SKM-1 (cell line): ENCODE measurements at regions not wholly inside any gene's neighbourhood (a gene's known extent, or its start where the extent isn't known, plus 50 kb on each side); places are given as distances from the start of the nearest gene placed in this dataset.
A peak's percentile ranks its signal among the peaks of the same experiment; 100 is the strongest.

ENCODE experiments used
- DNase-seq: peaks from one replicate; lab custom pipeline; 2025; ENCODE audit not compliant: unreplicated experiment; lab: John Stamatoyannopoulos, UW

GRCh38 chr2:118525346-118525745 is 322.1 kb downstream of the EN1 start:
- DNase-seq, result no peak

- no peak for DNase-seq
Measured at GRCh38 chr2:118524911-118525310, 322.5 kb downstream of the EN1 start.

- DNase-seq, result no peak
Measured at GRCh38 chr2:118523761-118524160, 323.7 kb downstream of the EN1 start.

GRCh38 chr2:118521960-118522359 is 325.5 kb downstream of the EN1 start:
- no peak for DNase-seq

GRCh38 chr2:118521272-118521671 is 326.2 kb downstream of the EN1 start:
- DNase-seq, result no peak

GRCh38 chr2:118520246-118520645 is 327.2 kb downstream of the EN1 start:
- no peak for DNase-seq

- no peak for DNase-seq
Measured at GRCh38 chr2:118519511-118519910, 327.9 kb downstream of the EN1 start.

- no peak for DNase-seq
Measured at GRCh38 chr2:118510807-118511206, 336.6 kb downstream of the EN1 start.

- DNase-seq, result no peak
Measured at GRCh38 chr2:118509319-118510004, 338.0 kb downstream of the EN1 start.

GRCh38 chr2:118508282-118508681 is 339.2 kb downstream of the EN1 start:
- no peak for DNase-seq

GRCh38 chr2:118505436-118505835 is 342.0 kb downstream of the EN1 start:
- DNase-seq, result no peak

- DNase-seq, result no peak
Measured at GRCh38 chr2:118502106-118502505, 345.3 kb downstream of the EN1 start.

GRCh38 chr2:118498943-118499342 is 348.5 kb downstream of the EN1 start:
- DNase-seq, result no peak

- DNase-seq, result no peak
Measured at GRCh38 chr2:118496870-118497611, 350.4 kb downstream of the EN1 start.

- DNase-seq, result no peak
Measured at GRCh38 chr2:118496467-118496866, 351.0 kb downstream of the EN1 start.

- no peak for DNase-seq
Measured at GRCh38 chr2:118495290-118495689, 352.2 kb downstream of the EN1 start.

- no peak for DNase-seq
Measured at GRCh38 chr2:118493213-118493612, 354.2 kb downstream of the EN1 start.

GRCh38 chr2:118492335-118492734 is 355.1 kb downstream of the EN1 start:
- peak; percentile 1 for DNase-seq

GRCh38 chr2:118490330-118490729 is 357.1 kb downstream of the EN1 start:
- no peak for DNase-seq

- DNase-seq, result no peak
Measured at GRCh38 chr2:118489712-118490299, 357.6 kb downstream of the EN1 start.

GRCh38 chr2:118481299-118481698 is 366.1 kb downstream of the EN1 start:
- no peak for DNase-seq

GRCh38 chr2:118479020-118479419 is 368.4 kb downstream of the EN1 start:
- no peak for DNase-seq
